ENCODE measurements at regions not wholly inside any gene's neighbourhood (a gene's known extent, or its start where the extent isn't known, plus 50 kb on each side); places are given as distances from the start of the nearest gene placed in this dataset.

DNA sequence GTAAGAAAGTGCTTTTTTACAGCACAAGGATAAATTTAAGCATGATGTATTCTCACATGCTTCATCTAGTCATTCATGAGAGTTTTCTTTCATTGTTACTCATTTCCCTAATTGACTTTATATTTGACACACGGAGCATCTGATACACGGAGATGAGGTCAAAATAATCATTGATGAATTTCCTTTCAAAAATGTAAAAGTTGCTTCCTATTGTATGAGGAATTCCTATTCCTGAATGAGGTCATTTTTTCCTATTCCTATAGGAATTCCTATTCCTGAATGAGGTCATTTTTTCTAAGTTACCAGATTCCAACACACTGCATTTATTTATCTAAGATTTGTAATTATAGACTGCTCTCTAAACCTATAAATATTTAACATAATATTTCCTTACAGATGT lies 316.7 kb upstream of the KITLG start:
- TF ChIP-seq, protein P1, sequence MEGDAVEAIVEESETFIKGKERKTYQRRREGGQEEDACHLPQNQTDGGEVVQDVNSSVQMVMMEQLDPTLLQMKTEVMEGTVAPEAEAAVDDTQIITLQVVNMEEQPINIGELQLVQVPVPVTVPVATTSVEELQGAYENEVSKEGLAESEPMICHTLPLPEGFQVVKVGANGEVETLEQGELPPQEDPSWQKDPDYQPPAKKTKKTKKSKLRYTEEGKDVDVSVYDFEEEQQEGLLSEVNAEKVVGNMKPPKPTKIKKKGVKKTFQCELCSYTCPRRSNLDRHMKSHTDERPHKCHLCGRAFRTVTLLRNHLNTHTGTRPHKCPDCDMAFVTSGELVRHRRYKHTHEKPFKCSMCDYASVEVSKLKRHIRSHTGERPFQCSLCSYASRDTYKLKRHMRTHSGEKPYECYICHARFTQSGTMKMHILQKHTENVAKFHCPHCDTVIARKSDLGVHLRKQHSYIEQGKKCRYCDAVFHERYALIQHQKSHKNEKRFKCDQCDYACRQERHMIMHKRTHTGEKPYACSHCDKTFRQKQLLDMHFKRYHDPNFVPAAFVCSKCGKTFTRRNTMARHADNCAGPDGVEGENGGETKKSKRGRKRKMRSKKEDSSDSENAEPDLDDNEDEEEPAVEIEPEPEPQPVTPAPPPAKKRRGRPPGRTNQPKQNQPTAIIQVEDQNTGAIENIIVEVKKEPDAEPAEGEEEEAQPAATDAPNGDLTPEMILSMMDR (IDR thresholded peaks at IDR 0.05), result no peak
- no peak for TF ChIP-seq POLR2A (IDR thresholded peaks at IDR 0.05)

Measured in ovary (tissue), 3 donors.